HG03175 (cell line): ENCODE measurements at regions not wholly inside any gene's neighbourhood (a gene's known extent, or its start where the extent isn't known, plus 50 kb on each side); places are given as distances from the start of the nearest gene placed in this dataset.

Source experiments
- ATAC-seq: cut with Tn5 transposase; IDR thresholded peaks from one replicate; pipeline ENCODE4 v1.9.1; 2021; ENCODE audit warnings: mild to moderate bottlenecking, moderate library complexity; ENCODE audit not compliant: unreplicated experiment

DNA sequence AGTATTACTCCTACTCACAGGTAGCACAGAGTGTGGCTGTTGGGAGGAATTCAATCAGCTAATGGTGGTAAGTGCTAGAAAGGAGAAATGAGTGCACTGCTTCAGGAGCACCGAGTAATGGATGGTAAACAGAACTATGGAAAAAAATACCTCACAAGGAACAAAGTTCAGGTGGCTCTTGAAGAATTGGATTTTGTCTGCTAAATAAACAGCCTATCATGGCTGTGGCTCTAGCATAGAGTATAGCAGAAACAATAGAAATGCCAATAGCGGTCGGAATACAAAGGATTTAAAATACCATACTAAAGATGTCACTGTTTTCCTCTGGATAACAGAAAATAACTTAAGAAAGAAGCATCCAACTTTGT, 482.5 kb downstream of the NUP35 start:
- no peak for ATAC-seq

DNA sequence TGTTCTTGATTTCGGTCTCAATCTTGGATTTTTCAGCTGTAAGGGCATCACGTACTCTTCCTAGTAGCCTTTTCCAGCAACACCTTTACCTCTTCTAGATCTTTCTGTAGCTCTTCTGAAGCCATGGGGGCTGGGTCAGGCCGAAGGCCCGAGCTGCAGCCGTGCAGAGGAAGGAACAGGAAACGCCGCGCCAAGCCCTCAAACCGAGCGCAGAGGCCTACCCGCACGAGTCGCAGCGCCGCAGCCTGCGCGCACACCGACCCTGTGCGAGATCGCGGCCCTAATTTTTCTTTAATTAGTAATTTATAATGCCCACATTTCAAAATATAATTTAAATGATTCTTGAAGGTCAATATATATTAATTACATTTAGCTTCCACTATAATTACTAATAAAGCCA, 483.8 kb downstream of the NUP35 start:
- no peak for ATAC-seq

DNA sequence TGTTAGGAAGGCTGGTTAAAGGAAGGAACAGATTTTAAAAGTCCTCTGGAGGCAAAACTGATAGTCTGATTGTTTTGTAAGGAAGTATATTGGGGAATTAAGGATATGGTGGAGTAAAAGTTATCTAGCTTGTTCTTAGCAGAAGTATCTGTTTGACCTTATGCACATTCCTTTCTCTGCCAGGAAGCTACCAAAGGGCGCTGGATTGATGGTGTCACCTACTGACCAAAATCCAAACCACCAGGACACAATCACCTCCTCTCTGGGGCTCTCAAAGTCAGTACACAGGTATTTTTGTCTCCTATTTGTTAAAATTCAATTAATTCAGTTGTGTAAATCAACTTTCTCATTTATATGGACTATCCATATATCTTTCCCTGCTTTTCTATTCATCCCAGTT, 484.5 kb downstream of the NUP35 start:
- no peak for ATAC-seq

DNA sequence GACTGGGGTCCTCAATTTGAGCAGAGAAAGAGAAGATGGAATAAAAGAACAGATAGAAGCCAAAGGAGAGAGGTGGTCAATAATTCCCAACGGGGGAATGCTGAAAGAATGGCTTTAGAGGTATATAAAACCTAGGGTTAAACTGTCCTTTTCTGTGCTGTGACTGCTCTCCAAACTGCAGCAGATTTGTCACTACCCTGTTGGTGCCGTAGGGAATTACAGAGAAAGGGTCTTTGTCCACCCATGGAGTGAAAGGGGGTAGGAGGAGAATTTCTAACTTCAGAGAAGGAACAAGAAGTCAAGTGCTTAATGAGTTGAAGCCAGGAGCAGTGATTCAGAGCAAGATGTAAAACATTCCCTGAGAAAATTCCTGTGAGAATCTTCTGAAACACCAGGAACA, 486.5 kb downstream of the NUP35 start:
- no peak for ATAC-seq

DNA sequence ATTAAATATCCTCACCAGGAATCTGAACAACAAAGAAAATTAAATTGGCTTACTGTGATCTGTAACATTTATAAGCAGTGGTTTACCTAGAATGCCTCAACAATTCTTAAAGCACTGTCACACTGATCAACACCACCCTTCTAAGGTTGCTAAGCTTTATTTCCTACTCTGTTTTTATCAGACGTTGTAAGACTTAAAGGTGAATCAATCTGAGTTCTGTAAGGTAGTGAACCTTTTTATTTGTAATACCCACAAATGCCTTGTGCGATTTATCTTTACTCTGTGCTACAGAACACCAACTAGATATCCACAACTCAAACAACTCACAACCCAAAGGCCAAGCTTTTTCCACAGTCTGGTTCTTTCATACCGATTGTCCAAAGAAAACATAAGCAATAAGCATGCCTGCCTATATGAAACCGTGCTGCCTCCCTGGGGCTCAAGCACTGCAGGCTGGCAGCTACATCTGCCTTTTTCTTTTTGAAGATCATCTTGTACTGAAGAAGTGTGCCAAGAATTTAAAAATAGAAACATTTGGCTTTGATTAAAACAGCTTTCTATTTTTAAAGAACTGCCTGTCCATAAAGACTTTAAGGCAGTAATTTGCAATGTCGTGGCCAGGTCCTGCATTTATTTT, 490.7 kb downstream of the NUP35 start:
- no peak for ATAC-seq

DNA sequence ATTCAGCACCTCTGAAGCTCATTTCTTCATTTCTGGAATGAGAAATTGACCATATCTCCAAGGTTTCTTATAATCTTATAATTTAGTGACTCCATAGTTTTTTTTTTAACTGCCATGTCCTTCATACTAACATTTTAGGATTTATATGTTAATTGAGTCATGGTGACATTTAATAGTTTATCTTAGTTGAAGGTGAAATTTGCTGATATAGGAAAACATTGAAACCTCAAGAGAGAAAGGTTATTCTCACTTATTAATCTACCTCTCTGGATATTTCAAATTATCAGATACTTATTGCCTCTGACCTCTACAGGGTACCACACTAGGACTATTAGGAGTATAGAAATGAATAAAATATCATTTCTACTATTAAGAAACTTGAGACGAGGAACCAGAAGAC, 499.0 kb downstream of the NUP35 start:
- ATAC-seq = no peak

DNA sequence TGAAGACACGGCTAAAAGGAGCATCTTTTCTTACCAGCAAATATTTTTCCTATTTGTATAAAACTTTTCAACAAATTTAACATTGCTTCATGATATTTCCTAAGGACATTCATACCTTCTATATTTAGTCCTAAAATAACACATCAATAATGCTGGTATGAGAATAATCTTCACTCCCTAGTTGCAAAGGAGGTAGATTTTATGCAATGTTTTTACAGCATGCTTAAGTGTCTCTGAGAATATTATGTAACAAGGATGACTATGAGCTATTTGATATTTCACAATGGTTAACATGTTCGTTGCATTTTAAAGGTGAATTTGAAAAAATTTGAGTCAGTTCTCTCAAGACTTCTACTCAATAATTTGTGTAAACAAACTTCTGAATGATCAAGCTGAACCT, 506.7 kb downstream of the NUP35 start:
- ATAC-seq = no peak

DNA sequence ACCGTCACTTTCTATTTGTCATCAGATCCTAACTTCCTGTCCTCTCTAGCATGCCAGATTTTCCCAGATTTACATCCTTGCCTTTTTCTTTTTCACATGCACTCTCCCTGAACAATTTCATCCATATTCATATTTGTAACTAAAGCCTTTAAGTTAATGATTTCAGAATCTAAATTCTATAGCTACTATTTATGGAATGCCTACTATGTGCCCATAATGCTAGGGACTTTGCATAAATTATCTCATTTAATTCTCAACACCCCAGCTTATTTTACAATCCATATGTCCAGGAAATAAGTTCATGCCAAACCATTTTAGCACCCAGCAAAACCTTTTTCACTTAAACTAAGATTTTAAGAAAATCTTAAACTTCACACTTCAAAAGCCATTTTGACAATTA, 531.9 kb downstream of the NUP35 start:
- ATAC-seq = no peak

DNA sequence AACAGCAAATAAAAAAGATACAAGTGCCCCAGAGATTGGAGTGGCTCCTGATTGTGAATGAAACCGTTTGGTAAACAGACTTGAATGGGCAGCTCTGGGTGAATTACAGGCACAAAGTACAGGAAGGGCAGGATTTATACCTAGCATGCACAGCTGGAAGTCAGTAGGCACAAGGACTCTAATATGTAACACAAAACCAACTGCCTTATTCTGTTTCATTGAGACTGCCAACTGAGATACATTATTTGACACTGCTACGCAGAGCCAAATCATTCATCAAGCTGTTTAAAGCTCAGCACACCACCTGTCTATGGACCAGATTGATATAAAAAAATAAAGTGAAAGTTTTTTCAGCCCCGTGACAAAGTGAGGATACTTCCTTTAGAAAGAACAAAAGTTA, 541.2 kb downstream of the NUP35 start:
- no peak for ATAC-seq

DNA sequence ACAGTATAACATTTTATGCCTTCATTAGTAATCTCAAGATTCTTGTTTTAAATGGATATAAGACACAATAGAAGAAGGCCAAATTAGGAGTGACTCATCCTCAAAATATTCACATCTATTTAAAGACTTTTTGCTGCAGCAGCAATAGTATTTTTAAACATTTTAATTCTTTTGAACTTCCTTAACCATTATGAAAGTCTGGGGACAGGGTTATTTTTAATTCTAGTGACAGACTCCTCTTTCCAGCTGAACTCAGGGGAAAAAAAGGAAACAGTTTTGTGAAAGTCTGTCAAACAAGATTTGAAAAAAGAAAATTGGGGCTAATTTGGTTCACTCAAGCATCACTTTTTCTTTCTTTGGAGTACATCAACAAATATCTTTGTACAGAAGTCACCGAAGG, 541.8 kb downstream of the NUP35 start:
- no peak for ATAC-seq

DNA sequence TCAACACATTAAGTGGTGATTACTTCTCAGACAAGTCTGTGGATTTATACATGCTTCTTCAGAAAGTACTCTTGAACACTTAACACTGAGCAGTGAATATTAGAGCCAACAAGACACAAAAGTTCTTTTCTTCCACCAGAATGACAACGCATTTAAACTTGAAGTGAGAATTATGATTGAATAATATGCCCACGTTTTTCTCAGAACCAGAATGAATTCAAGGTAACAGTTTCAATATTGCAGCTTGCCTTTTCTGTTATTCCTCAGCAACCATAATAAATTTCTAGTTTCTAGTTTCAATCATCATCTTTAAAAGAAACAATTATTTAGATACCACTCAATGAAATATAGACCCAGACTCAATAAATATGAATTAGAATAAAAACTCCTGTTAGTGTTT, 547.0 kb downstream of the NUP35 start:
- ATAC-seq = no peak

DNA sequence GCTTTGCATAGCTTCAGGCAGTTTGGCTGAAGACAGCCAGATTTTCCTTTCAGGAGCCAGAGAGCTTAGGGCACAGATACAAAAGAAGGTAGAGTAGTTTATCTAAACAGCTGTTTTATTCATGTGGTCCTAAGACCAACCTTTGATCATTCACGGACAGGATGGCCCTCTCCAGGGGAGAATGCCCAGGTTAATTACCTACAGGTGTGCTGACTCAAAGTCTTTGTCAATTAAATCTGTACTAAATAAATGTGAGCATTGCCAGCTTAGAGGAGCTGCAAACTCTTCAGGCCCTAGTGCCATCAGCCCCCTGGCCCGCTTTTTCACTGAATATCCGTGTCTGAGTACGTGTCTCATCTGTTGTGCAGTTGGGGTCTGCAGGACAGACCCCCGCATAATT, 554.7 kb downstream of the NUP35 start:
- ATAC-seq = no peak

DNA sequence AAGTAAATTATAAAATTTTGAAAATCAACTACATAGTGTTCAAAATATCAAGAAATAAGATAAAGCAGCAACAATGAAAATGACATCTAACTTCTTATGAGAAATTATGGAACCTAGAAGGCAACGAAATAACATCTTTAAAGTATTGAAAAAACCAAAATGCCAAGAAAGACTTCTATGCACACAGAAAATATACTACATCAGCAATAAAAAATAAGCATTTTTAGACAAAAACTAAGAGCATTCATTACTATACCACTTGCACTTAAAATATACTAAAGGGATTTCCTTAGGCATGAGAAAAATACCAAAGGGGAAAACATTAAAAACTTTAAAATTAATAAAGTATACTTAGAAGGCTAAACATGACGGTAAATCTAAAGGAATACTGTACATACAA, 556.3 kb downstream of the NUP35 start:
- no peak for ATAC-seq

DNA sequence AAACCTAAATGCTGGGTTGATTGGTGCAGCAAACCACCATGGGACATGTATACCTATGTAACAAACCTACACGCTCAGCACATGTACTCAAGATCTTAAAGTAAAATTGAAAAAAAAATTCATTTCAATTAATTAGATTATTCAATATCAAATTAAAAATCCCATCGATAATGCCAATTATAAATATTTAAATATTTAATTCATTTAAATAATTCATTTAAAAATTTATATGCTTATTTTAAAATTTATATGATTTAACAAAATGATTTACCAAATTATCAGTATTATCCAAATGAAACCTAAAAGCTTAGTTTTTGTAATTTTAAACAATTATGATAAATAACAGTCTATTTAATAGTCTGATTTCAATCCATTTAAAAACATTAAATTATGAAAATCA, 560.4 kb downstream of the NUP35 start:
- ATAC-seq = no peak

DNA sequence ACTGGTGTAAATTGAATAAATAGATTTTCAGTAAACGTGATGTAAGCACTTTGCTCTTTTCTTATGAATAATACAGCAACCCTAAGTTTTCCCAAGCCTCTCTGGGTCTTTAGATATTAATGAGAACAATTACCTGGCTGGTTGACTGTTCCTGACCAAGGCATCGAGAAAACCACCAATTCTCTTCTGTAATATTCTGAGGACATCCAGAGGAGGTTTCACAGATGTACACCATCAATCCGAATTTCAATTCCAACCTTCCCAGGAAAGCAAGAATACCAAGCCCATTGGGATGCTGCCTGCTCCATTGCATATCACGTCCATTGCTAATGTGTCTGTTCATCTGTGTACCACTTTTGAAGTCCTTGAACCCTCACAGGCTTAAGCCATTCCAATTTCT, 571.8 kb downstream of the NUP35 start:
- no peak for ATAC-seq

DNA sequence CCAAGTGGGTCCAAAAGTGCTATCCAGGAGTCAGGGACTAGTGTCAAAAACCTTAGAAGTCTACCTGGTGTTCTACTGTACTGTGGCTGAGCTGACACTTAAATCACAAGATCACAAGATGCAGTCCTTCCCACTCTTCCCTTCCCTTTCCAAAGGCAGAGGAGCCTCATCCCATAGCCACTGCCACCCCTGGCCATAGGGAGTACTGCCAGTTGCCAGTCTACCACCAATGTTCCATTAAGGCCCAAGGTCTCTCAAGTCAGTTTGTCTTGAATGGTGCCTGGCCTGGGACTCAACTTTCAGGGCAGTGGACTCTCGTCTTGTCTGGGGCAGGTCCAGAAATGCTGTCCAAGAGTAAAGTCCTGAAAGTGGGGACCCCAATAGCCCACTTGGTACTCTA, 585.6 kb downstream of the NUP35 start:
- ATAC-seq = no peak

DNA sequence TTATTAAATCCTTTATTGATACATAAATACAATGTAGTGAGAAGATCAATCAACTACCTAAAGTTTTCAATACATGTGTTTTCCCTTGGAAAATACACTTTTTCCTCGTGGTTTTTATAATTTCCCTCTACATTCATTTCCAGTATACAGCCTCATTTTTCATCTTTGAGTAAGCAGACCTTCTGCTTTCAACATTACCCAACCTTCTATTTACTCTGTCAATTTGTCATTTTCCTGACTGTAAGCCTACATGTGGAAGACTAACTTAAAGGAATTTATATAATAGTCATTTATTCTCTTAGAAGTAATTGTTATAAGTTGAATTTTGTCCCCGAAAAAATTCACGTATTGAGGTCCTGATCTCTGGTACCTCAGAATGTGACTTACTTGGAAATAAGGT, 594.0 kb downstream of the NUP35 start:
- no peak for ATAC-seq

DNA sequence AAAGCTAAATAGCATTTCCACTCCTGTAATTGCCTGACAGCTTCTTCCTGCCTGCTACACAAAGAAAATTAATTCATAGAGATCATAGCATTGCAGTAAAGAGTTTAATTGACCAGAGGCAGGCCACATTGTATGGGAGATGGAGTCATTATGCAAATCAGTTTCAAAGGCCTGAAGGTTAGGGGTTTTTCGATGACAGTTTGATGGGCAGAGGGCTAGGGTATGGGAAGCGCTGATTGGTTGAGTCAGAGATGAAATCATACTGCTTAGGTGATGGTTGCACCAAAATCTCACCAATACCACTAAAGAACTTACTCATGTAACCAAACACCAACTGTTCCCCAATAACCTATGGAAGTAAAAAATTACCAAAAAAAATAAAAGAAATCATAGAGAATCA, 599.0 kb downstream of the NUP35 start:
- ATAC-seq = no peak

DNA sequence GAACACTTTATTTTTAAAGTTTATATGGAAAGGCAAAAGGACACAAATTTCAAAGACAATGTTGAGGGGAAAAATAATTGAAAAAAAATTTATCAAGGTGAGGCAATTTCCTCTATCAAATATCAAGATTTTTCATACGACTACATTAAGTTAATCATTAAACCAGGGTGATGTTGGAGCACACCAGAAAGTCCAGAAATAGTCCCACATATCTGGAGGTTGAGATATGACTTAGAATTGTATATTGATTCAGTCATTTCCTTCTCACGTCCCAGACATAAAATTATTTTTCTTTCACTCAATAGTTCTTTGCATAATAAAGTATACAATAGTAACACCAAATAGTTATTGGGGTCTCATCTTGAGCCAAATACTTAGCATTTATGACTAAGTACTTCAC, 605.1 kb downstream of the NUP35 start:
- no peak for ATAC-seq

DNA sequence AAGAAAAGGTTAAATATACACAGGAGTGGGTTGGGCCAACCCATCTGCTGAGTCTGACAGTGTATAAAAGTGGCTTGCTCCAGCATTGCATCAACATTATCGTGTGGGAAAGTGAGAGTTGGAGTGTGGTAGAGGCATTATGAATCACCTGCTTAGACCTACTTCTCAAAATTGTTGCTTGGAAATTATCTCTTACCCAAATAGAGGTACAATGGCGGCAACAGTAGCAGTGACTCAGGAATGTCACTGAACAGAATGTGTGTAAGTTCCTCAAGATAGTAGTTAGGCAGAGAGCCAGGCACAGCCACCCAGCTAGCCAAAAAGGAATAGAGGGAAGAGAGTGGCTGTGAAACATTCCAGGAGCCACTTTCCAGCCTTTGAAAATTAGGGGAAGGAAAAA, 616.0 kb downstream of the NUP35 start:
- no peak for ATAC-seq

DNA sequence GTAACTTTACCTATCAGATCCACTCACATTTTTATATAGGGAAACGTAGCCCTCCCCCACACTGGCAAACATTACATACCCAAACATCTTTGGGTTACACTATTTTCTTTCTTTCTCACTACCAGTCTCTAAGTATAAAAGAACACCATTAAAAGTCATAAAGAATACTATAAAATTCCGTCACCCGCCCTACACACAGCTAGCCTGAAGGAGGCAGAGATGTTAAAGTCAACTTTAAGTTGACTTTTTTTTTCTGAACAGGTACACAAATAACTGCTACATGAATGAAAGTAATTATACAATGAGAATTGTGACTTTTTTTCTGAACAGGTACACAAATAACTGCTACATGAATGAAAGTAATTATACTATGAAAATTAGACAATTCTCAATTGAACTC, 628.3 kb downstream of the NUP35 start:
- no peak for ATAC-seq

DNA sequence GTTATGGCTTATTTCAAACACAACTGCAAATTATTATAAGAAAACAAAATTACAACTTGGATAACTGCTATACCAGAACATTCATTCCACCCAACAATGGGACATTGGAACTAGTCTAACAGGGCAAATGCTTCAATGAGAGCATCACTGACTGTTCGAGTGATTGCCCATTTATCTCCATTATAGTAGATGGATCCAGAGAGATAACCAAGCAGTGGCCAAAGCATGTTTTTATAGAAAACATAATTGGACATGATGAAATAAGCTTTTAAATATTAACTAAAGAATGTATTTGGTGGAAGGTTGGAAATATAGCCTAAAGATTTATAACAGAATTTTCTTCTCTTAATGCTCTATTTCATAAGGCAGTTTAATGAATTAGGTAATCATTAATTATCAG, 634.8 kb downstream of the NUP35 start:
- no peak for ATAC-seq

DNA sequence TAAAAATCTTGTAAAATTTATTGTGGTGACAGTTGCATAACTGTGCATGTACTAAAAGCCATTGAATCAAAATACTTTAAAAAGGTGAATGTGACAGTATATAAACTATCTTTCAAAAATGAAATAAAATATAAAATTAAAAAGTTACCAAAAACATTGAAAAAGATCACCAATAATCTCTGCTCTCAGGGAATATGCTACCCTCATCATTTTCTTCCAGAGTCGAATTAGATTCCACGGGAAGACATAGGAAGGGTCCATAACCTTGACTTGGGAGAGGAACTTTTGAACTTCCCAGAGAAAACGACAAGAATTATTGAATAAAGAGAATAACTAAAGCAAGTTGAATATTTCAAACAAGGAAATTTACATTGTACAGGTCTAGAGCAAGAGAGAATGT, 649.5 kb downstream of the NUP35 start:
- ATAC-seq = no peak

DNA sequence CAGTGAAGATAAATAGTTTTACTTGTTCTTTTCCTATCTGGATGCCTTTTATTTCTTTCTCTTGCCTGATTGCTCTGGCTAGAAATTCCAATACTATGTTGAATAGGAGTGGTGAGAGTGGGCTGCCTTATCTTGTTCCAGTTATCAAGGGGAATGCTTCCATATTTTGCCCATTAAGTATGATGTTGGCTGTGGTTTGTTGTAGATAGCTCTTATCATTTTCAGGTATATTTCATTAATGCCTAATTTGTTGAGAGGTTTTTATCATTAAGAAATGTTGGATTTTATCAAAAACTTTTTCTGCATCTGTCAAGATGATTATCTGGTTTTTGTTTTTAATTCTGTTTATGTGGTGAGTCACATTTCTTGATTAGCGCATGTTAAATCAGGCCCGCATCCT, 655.8 kb downstream of the NUP35 start:
- ATAC-seq = no peak
